ENCODE measurements at regions not wholly inside any gene's neighbourhood (a gene's known extent, or its start where the extent isn't known, plus 50 kb on each side); places are given as distances from the start of the nearest gene placed in this dataset.

DNA sequence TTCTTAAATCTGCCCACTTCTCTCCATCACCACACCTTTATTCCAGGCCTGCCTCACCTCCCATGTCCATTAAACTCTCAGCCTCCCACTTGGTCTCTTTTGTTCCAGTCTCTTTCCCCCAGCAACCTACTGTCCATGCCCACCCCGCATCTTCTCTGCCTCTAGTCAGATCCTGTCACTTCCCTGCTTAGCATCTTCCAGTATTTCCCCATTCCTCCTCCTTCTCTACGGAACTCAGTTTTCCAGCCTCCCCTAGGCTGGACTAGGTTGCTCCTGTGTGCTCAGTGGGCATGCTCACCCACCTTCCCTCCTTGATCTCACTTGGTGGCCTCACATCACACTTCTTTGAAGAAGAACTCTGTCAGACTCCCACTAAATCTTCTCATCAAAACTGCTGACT lies 179.8 kb downstream of the BAMBI start:
- no peak for TF ChIP-seq CTCF (conservative IDR thresholded peaks at IDR 0.05)
- no peak for TF ChIP-seq ZFX (IDR thresholded peaks at IDR 0.05)
